HG02678 (cell line): ENCODE measurements at regions not wholly inside any gene's neighbourhood (a gene's known extent, or its start where the extent isn't known, plus 50 kb on each side); places are given as distances from the start of the nearest gene placed in this dataset.
A peak's percentile ranks its signal among the peaks of the same experiment; 100 is the strongest.
"Not testable (repeated sequence)": the region's sequence is repeated elsewhere in the genome, so short reads cannot be mapped to it uniquely, and the experiment has no call there.

Source experiments
- ATAC-seq: cut with Tn5 transposase; IDR thresholded peaks from one replicate; pipeline ENCODE4 v1.9.1; 2021; ENCODE audit warnings: mild to moderate bottlenecking, moderate library complexity; ENCODE audit not compliant: unreplicated experiment

DNA sequence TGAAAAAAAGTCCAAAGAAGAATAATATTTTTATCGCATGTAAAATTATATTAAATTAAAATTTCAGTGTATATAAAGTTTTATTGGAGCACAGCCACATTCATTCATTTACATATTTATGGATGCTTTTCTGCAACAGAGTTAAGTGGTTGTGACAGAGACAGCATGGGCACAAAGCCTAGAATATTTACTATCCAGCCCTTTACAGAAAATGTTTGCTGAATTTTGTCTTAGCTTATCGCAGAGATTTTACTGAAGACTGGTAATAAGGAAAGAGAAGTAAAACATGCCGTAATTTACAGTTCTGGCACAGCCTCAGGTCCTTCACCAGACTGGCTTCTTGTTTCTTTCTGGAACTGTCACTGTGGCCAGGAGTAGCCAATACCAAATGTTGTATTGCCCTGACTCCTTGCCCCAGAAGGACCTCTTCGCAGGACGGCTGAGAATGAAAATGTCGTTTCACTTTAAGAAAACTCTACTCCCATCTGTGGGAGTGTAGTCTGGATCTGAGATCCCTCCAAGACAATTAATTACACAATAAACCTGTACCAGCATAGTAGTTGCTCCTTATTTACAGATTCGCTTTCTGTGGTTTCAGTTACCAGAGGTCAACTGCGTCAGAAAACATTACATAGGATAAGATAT, 94.9 kb upstream of the GOT2 start:
- no peak for ATAC-seq

GRCh38 chr16:58824201-58824600, 90.1 kb upstream of the GOT2 start:
- ATAC-seq, result no peak

DNA sequence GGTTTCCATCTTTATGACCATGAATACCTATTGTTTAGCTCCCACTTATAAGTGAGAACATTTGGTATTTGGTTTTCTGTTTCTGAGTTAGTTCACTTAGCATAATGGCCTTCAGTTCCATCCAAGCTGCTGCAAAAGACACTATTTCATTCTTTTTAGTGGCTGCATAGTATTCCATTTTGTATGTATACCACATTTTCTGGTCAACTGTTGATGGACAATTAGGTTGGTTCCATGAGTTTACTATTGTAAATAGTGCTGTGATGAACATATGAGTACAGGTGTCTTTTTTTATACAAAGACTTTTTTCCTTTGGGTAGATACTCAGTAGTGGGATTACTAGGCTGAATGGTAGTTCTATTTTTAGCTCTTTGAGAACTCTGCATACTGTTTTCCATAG, 87.8 kb upstream of the GOT2 start:
- ATAC-seq, result no peak

GRCh38 chr16:58820411-58820810, 86.3 kb upstream of the GOT2 start:
- no peak for ATAC-seq

GRCh38 chr16:58815181-58815888, 81.2 kb upstream of the GOT2 start:
- ATAC-seq, result no peak

DNA sequence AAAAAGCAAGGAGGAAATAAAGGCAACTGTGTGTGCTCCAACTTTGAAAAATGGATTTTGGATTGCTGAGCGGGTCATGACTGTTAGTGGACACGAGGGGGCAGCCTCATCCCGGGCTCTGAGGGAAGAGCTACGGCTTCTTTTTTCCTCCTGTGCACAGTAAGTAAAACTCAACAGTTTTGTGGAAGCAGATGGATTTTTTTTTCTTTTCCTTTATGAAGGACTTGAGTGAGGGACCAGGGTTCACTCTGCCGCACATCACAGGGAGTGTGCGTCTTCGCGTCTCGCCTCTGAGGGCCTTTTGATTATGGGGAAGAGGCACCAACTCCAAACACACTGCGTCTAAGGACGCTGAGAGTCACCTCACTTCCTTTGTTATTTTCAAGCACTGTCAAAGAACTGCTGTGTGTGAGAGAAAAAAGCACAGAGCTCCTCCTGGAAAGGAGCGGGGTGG, 80.3 kb upstream of the GOT2 start:
- ATAC-seq, result peak; percentile 79

GRCh38 chr16:58809213-58809612, 75.1 kb upstream of the GOT2 start:
- ATAC-seq, result no peak

DNA sequence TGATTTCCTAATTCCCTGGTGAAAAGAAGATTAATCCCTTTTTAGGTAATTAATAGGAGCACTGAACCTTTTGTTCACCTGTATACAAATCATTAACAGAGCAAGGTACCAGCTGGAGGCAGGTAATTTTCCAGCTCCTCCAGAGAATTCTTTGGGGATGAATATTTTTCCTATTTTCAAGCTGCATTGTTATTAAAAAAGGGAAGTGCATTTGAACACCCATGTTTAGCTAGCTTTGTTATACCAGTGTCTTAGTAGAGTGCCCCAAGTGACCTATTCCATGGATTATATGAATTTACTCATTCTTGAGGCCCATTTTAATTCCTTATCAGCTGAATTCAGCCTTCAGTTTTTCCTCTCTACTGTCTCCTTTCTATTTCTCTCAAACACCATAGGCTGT, 73.2 kb upstream of the GOT2 start:
- ATAC-seq, result no peak

DNA sequence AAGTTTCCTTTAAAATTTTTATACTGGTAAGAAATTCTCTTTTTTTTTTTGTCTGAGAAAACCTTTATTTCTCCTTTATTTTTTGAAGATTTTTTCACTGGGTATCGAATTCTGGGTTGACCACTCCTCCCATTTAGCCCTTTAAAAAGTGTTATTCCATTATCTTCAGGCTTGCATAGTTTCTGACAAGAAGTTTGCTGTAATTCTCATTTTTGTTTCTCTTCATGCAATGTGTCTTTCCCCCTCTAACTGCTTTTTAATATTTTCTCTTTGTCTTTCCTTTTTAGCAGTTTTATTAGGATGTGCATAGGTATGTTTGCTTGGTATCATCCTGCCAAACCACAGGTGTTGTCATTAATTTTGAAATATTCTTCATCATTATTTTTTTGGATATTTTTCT, 67.7 kb upstream of the GOT2 start:
- ATAC-seq, result no peak

- ATAC-seq, result no peak
Observed at GRCh38 chr16:58797137-58797801, 63.2 kb upstream of the GOT2 start.

- ATAC-seq, result no peak
Observed at GRCh38 chr16:58793366-58793765, 59.2 kb upstream of the GOT2 start.

GRCh38 chr16:58792188-58792587, 58.1 kb upstream of the GOT2 start:
- no peak for ATAC-seq

- ATAC-seq, result not testable (repeated sequence)
Observed at GRCh38 chr16:58790816-58791557, 56.9 kb upstream of the GOT2 start.

DNA sequence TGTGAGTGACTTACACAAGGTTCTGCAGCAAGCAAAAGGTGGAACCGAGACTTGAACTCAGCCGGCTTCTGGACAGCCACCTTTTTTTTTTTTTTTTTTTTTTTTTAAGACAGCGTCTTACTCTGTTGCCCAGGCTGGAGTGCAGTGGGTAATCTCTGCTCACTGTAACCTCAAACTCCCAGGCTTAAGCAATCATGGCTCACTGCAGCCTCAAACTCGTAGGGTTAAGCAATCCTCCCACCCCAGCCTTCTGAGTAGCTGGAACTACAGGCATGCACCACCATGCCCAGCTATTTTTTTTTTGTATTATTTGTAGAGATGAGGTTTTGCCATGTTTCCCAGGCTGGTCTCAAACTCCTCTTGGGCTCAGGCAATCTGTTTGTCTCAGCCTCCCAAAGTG, 55.2 kb upstream of the GOT2 start:
- no peak for ATAC-seq
